Muscle of leg (tissue), 3 donors: ENCODE measurements at regions not wholly inside any gene's neighbourhood (a gene's known extent, or its start where the extent isn't known, plus 50 kb on each side); places are given as distances from the start of the nearest gene placed in this dataset.
A peak's percentile ranks its signal among the peaks of the same experiment; 100 is the strongest.

ENCODE experiments used
- DNase-seq: peaks from one replicate; pipeline ENCODE4 v3.0.0; 2013
- H3K27ac ChIP-seq: one replicate; pipeline ENCODE4 v1.5.1; 2013; ENCODE audit warnings: mild to moderate bottlenecking, low read length, control low read depth
- H3K27me3 ChIP-seq: one replicate; pipeline ENCODE4 v1.6.1; 2013; ENCODE audit warnings: low read length; ENCODE audit not compliant: control insufficient read depth, insufficient read depth
- H3K36me3 ChIP-seq: one replicate; pipeline ENCODE4 v1.6.1; 2013; ENCODE audit warnings: low read length; ENCODE audit not compliant: control insufficient read depth, insufficient read depth
- H3K4me1 ChIP-seq: one replicate; pipeline ENCODE4 v1.6.1; 2013; ENCODE audit warnings: low read length; ENCODE audit not compliant: control insufficient read depth, insufficient read depth
- H3K4me3 ChIP-seq: one replicate; pipeline ENCODE4 v1.5.1; 2013; ENCODE audit warnings: low read length, control low read depth
- H3K9me3 ChIP-seq: replicated peaks from 2 replicates; pipeline ENCODE4 v1.6.1; 2013; ENCODE audit warnings: low read depth, low read length; ENCODE audit not compliant: control insufficient read depth
- WGBS: methylation state at CpG from one replicate; pipeline ENCODE4 v1.1.5; 2013; ENCODE audit warnings: missing lambda C conversion rate; ENCODE audit not compliant: insufficient coverage; 5-methylcytosine and 5-hydroxymethylcytosine counted together

DNA sequence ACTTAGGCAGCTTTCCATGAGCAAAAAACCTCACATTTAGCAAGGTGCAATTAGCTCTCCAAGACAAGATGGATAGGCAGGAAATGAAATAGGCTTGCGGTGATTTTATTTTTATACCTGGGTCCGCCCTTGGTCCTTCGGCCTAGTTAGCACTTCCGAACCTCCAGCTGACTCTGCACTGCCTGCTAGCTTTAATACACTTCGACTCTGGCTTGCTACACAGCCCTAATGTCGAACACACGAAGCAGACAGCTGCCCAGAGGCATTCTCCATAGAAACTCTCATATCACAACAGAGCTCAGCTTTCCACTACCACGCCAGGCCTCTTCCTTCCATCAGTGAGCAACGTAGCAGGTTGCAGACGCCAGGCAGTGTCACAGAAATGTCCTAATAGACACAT, 688.0 kb downstream of the VRK1 start:
- WGBS, result 25% methylated on average over 6 of the region's 10 CpGs
- DNase-seq, result peak; percentile 5
- no peak overlapping the region for H3K27ac ChIP-seq
- no peak overlapping the region for H3K4me3 ChIP-seq
- H3K27me3 ChIP-seq, result no peaks in the 10 kb centered on the region
- H3K36me3 ChIP-seq, result no peaks in the 10 kb centered on the region
- H3K9me3 ChIP-seq, result no peaks in the 10 kb centered on the region
- H3K4me1 ChIP-seq, result peaks cover 4% of the 10 kb centered on the region

- no peaks in the 10 kb centered on the region for H3K27me3 ChIP-seq
- H3K4me1 ChIP-seq, result peaks cover 4% of the 10 kb centered on the region
- no peak overlapping the region for H3K4me3 ChIP-seq
- WGBS, result 85% methylated on average over 12 of the region's 13 CpGs
- H3K27ac ChIP-seq, result no peak overlapping the region
- H3K36me3 ChIP-seq, result no peaks in the 10 kb centered on the region
- DNase-seq, result no peak
- no peaks in the 10 kb centered on the region for H3K9me3 ChIP-seq
Measured at GRCh38 chr14:97486601-97487120, 689.5 kb downstream of the VRK1 start.

DNA sequence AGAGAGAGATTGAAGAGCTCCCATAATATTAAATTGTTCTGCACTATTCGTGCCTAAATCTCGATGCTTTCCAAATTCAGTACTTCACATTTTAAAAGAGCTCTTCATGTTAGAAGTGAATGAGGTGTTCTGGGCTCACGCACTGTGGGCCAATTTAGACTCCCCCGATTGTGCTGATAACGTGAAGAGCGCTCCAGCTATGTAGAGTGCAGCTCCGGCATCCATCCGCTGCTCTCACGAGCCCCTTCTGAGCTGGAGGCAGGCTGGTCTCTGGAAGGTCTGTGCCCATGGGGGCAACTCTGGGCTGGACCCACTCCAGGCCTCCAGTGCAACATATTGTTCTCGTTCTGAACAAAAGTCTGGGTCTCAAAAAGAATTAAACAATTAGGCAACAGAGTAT, 692.6 kb downstream of the VRK1 start:
- 77% methylated on average over 7 of the region's 10 CpGs for WGBS
- Histone ChIP-seq H3K4me1 (peaks cover 3% of the 10 kb centered on the region), H3K27me3 (no peaks in the 10 kb centered on the region), H3K27ac (no peak overlapping the region), H3K4me3 (no peak overlapping the region), H3K9me3 (no peaks in the 10 kb centered on the region), H3K36me3 (no peaks in the 10 kb centered on the region)
- no peak for DNase-seq

DNA sequence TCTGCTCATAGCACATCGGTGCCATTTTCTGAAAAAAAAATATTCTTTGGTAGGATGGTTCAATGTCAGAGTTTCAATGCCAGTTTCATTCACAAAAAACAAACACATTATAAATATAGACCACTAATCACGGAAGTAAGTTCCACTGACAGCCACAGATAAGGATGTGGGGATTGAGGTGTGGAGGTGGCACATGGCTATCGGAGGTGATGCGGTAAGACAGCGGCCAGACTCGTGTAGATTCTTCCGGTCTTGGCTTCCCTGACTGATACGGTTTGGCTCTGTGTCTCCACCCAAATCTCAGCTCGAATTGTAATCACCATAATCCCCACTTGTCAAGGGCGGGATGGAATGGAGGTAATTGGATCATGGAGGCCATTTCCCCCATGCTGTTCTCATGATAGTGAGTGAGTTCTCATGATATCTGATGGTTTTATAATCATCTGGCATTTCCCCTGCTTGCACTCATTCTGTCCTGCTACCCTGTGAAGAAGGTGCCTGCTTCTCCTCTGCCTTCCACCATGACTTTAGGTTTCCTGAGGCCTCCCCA, 693.4 kb downstream of the VRK1 start:
- no peak overlapping the region for H3K4me3 ChIP-seq
- no CpG with 5 or more reads among the region's 10 CpGs for WGBS
- no peaks in the 10 kb centered on the region for H3K27me3 ChIP-seq
- no peak for DNase-seq
- no peaks in the 10 kb centered on the region for H3K36me3 ChIP-seq
- H3K9me3 ChIP-seq, result no peaks in the 10 kb centered on the region
- H3K27ac ChIP-seq, result no peak overlapping the region
- no peaks in the 10 kb centered on the region for H3K4me1 ChIP-seq

GRCh38 chr14:97491697-97492096, 694.5 kb downstream of the VRK1 start:
- Histone ChIP-seq H3K27ac (no peak overlapping the region), H3K36me3 (no peaks in the 10 kb centered on the region), H3K4me3 (no peak overlapping the region), H3K27me3 (no peaks in the 10 kb centered on the region), H3K9me3 (no peaks in the 10 kb centered on the region), H3K4me1 (no peaks in the 10 kb centered on the region)
- 100% methylated on average over 1 of the region's 5 CpGs for WGBS
- no peak for DNase-seq

DNA sequence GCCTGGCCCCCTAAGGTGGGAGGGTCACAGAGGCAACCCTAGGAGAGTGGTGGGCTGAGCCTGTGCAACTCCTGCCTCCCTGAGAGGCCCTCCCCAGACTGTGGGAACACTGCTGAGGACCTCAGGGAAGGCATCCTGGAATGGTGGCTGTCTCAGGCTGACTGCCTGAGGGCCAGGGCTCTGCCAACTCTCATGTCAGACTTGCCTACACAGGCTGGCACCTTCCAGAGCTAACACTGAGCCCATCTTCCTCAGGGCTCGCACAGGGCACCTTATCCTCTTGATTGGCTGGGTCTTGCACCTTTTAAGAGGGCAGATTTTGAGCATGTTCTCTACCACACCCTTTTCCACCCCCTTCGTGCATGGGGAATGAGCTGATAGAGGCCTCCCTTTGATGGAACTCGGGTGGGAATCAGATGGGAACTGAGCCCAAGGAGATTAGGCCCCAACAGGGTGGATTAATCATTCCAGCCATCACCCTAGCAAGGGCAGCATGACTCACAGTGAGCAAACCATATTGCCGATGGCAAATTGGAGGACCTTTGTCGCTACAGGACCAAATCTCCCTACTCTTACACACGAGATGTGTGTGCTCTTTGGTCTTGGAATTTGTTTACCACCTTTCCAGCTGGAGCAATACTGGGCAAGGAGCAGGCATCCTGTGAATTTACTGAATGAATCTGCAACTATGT, 702.8 kb downstream of the VRK1 start:
- H3K4me1 ChIP-seq, result no peaks in the 10 kb centered on the region
- no peaks in the 10 kb centered on the region for H3K27me3 ChIP-seq
- H3K27ac ChIP-seq, result no peak overlapping the region
- 71% methylated on average over 1 of the region's 6 CpGs for WGBS
- no peak overlapping the region for H3K4me3 ChIP-seq
- H3K36me3 ChIP-seq, result no peaks in the 10 kb centered on the region
- no peak for DNase-seq
- H3K9me3 ChIP-seq, result no peaks in the 10 kb centered on the region

- no peak overlapping the region for H3K27ac ChIP-seq
- no peaks in the 10 kb centered on the region for H3K27me3 ChIP-seq
- DNase-seq, result no peak
- no peaks in the 10 kb centered on the region for H3K4me1 ChIP-seq
- no peak overlapping the region for H3K4me3 ChIP-seq
- H3K36me3 ChIP-seq, result no peaks in the 10 kb centered on the region
- no CpG with 5 or more reads among the region's 2 CpGs for WGBS
- H3K9me3 ChIP-seq, result no peaks in the 10 kb centered on the region
Measured at GRCh38 chr14:97506626-97507025, 709.4 kb downstream of the VRK1 start.

DNA sequence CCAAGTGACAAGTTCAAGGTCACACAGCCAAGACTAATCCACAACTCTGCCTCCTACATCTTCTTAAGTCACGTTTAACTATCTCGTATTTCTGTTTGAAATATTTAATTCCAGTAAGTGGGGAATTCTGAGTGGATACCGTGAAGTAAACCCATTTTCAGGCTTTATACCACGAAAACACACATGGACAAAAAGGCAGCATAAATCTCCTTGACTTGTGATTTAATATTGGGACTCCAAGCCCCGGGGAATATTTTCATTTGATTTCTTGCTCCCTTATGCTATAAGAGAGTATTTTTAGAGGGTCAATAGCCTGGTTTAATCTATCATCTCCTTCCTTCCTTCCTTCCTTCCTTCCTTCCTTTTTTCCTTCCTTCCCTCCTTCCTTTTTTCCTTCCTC, 716.7 kb downstream of the VRK1 start:
- WGBS, result no CpG with 5 or more reads among the region's 5 CpGs
- Histone ChIP-seq H3K36me3 (no peaks in the 10 kb centered on the region), H3K4me1 (no peaks in the 10 kb centered on the region), H3K4me3 (no peak overlapping the region), H3K27ac (no peak overlapping the region), H3K9me3 (no peaks in the 10 kb centered on the region), H3K27me3 (no peaks in the 10 kb centered on the region)
- no peak for DNase-seq

- Histone ChIP-seq H3K4me3 (no peak overlapping the region), H3K9me3 (no peaks in the 10 kb centered on the region), H3K4me1 (no peaks in the 10 kb centered on the region), H3K27ac (no peak overlapping the region), H3K27me3 (no peaks in the 10 kb centered on the region), H3K36me3 (no peaks in the 10 kb centered on the region)
- DNase-seq, result no peak
- WGBS, result 69% methylated on average over 3 of the region's 5 CpGs
Measured at GRCh38 chr14:97517566-97518234, 720.5 kb downstream of the VRK1 start.

DNA sequence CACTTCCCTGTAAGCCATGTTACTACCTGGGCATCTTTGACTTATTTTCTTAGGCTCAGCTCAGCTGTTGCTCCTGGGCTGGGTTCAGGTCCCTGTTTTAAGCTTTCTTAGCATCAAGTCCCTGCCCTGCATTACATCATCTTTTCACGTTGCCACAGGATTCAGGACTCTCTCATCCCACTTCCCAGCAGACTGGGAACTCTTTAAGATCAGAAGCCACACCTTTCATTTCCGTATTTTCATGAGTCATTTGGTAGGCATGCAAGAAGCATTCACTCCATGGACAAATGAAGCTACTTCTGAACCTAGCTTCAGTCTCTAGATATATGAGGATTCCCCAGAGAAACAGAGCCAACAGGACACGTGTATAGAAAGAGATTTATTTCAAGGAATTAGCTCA, 726.8 kb downstream of the VRK1 start:
- WGBS, result 54% methylated on average over 2 of the region's 3 CpGs
- DNase-seq, result no peak
- no peaks in the 10 kb centered on the region for H3K36me3 ChIP-seq
- H3K9me3 ChIP-seq, result no peaks in the 10 kb centered on the region
- no peak overlapping the region for H3K4me3 ChIP-seq
- no peaks in the 10 kb centered on the region for H3K27me3 ChIP-seq
- no peaks in the 10 kb centered on the region for H3K4me1 ChIP-seq
- H3K27ac ChIP-seq, result no peak overlapping the region
